ENCODE measurements at regions not wholly inside any gene's neighbourhood (a gene's known extent, or its start where the extent isn't known, plus 50 kb on each side); places are given as distances from the start of the nearest gene placed in this dataset.

DNA sequence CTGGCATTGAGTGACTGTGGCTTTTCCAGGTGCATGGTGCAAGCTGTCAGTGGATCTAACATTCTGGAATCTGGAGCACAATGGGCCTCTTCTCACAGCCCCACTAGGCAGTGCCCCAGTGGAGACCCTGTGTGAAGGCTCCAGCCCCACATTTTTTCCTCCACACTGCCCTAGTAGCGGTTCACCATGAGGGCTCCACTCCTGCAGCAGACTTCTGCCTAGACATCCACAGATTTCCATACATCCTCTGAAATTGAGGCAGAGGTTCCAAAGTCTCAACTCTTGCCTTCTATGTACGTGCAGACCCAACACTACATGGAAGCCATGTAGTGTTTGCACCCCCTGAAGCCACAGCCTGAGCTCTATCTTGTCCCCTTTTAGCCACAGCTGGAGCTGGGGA, 118.0 kb upstream of the BMP5 start:
- ATAC-seq (replicated peaks in 1 of 4): no peak
- H3K27me3 Mint-ChIP-seq: no peaks in the 10 kb centered on the region

DNA sequence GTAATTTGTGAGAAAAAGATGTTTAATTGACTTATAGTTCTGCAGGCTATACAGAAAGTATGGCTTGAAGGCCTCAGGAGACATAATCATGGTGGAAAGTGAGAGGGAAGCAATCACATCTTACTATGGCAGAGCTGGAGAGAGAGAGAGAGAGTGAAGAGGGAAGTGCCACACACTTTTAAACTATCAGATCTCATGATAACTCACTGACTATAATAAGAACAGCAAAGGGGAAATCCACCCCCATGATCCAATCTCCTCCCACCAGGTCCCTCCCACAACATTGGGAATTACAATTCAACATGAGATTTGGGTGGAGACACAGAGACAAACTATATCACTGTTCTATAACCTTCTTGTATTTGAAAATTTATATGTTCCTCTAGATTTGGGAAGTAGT, 117.2 kb upstream of the BMP5 start:
- Histone ChIP-seq H3K9me3 (no peaks in the 10 kb centered on the region), H3K27me3 (replicated peaks in 1 of 2; ENCODE audit: control insufficient read depth in 2 of 2, extremely low read depth in 1 of 2, insufficient read depth in 2 of 2, low read length in 1 of 2) (no peaks in the 10 kb centered on the region), H3K4me1 (ENCODE audit: control insufficient read depth in 1 of 2, extremely low read depth in 1 of 2, insufficient read depth in 2 of 2, low read length in 2 of 2) (no peaks in the 10 kb centered on the region), H3K36me3 (ENCODE audit: control insufficient read depth in 2 of 2, extremely low read depth in 1 of 2, insufficient read depth in 1 of 2, low read length in 1 of 2) (no peaks in the 10 kb centered on the region), H3K27ac (ENCODE audit: low read length) (no peak overlapping the region), H3K4me3 (ENCODE audit: control insufficient read depth in 1 of 2, extremely low read depth in 1 of 2, low read length in 1 of 2) (no peak overlapping the region)
- Mint-ChIP-seq H3K27me3 (no peaks in the 10 kb centered on the region), H3K27ac (no peak overlapping the region), H3K9me3 (peaks cover 19 to 38% (median 26%) of the 10 kb centered on the region in 3 donors), H3K4me1 (no peaks in the 10 kb centered on the region), H3K4me3 (no peak overlapping the region), H3K36me3 (no peaks in the 10 kb centered on the region)
- ChIA-PET CTCF (no interaction called here), POLR2A (no interaction called here)
- no peak for DNase-seq
- ATAC-seq (replicated peaks in 1 of 4): no peak

More for the DNA sequence above, 118.0 kb upstream of the BMP5 start:
- no peak for DNase-seq
- no peak overlapping the region for H3K27ac Mint-ChIP-seq
- no peak overlapping the region for H3K4me3 Mint-ChIP-seq
- Histone ChIP-seq H3K27ac (ENCODE audit: low read length) (no peak overlapping the region), H3K9me3 (no peaks in the 10 kb centered on the region), H3K4me3 (ENCODE audit: control insufficient read depth in 1 of 2, extremely low read depth in 1 of 2, low read length in 1 of 2) (no peak overlapping the region), H3K4me1 (ENCODE audit: control insufficient read depth in 1 of 2, extremely low read depth in 1 of 2, insufficient read depth in 2 of 2, low read length in 2 of 2) (no peaks in the 10 kb centered on the region), H3K27me3 (replicated peaks in 1 of 2; ENCODE audit: control insufficient read depth in 2 of 2, extremely low read depth in 1 of 2, insufficient read depth in 2 of 2, low read length in 1 of 2) (no peaks in the 10 kb centered on the region), H3K36me3 (ENCODE audit: control insufficient read depth in 2 of 2, extremely low read depth in 1 of 2, insufficient read depth in 1 of 2, low read length in 1 of 2) (no peaks in the 10 kb centered on the region)
- no peaks in the 10 kb centered on the region for H3K36me3 Mint-ChIP-seq
- no peaks in the 10 kb centered on the region for H3K4me1 Mint-ChIP-seq
- H3K9me3 Mint-ChIP-seq: peaks cover 23 to 45% (median 29%) of the 10 kb centered on the region in 3 donors
- POLR2A ChIA-PET: no interaction called here
- CTCF ChIA-PET: no interaction called here
- 78% methylated on average over 2 of the region's 2 CpGs for WGBS (ENCODE audit: insufficient coverage)

DNA sequence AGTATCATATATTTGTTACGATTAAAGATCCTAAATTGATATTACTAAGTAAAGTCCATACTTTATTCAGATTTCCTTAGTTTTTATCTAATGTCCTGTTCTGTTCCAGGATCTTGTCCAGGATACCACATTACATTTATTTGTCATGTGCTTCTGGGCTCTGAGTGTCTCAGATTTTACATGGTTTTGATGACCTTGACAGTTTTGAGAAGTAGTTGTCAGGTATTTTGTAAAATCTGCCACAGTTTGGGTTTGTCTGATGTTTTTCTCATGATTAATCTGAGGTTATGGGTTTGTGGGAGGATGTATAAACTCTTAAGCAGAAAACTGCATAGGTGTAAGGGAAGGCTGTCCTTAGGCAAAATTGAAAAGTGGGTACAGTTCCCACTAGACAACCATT, 109.9 kb upstream of the BMP5 start:
- Mint-ChIP-seq H3K36me3 (no peaks in the 10 kb centered on the region), H3K27ac (no peak overlapping the region), H3K27me3 (no peaks in the 10 kb centered on the region), H3K9me3 (peaks cover 17 to 25% (median 20%) of the 10 kb centered on the region in 3 donors), H3K4me3 (no peak overlapping the region), H3K4me1 (no peaks in the 10 kb centered on the region)
- DNase-seq (no peak), ATAC-seq (replicated peaks in 1 of 4) (no peak)
- H3K27ac ChIP-seq (ENCODE audit: low read length): no peak overlapping the region
- POLR2A ChIA-PET: no interaction called here
- CTCF ChIA-PET: no interaction called here
- no peaks in the 10 kb centered on the region for H3K9me3 ChIP-seq
- H3K27me3 ChIP-seq (replicated peaks in 1 of 2; ENCODE audit: control insufficient read depth in 2 of 2, extremely low read depth in 1 of 2, insufficient read depth in 2 of 2, low read length in 1 of 2): no peaks in the 10 kb centered on the region
- WGBS (ENCODE audit: insufficient coverage): no CpG with 5 or more reads among the region's 1 CpG
- no peak overlapping the region for H3K4me3 ChIP-seq (ENCODE audit: control insufficient read depth in 1 of 2, extremely low read depth in 1 of 2, low read length in 1 of 2)
- no peaks in the 10 kb centered on the region for H3K36me3 ChIP-seq (ENCODE audit: control insufficient read depth in 2 of 2, extremely low read depth in 1 of 2, insufficient read depth in 1 of 2, low read length in 1 of 2)
- no peaks in the 10 kb centered on the region for H3K4me1 ChIP-seq (ENCODE audit: control insufficient read depth in 1 of 2, extremely low read depth in 1 of 2, insufficient read depth in 2 of 2, low read length in 2 of 2)

DNA sequence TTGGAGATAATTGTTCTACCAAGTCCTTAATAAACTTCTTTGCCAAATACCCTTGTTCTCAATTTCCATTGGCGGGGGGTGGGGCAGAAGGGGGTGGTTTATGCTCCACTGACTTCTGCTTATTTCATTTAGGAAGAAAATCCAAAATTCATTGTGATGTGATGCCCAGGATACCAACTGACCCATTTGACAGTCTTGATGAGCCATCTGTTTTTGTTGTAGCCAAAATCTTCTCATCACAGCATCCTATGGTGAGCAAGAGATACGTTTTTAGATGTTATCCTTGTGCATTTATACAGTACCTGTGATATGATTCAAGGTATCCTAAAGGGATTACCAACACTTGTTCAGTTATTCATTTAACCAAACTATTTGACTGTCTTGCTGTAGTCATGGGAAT, 108.5 kb upstream of the BMP5 start:
- H3K4me1 Mint-ChIP-seq: no peaks in the 10 kb centered on the region
- WGBS (ENCODE audit: insufficient coverage): no CpG with 5 or more reads among the region's 2 CpGs
- Histone ChIP-seq H3K9me3 (no peaks in the 10 kb centered on the region), H3K27me3 (replicated peaks in 1 of 2; ENCODE audit: control insufficient read depth in 2 of 2, extremely low read depth in 1 of 2, insufficient read depth in 2 of 2, low read length in 1 of 2) (no peaks in the 10 kb centered on the region), H3K4me3 (ENCODE audit: control insufficient read depth in 1 of 2, extremely low read depth in 1 of 2, low read length in 1 of 2) (no peak overlapping the region), H3K4me1 (ENCODE audit: control insufficient read depth in 1 of 2, extremely low read depth in 1 of 2, insufficient read depth in 2 of 2, low read length in 2 of 2) (no peaks in the 10 kb centered on the region), H3K36me3 (ENCODE audit: control insufficient read depth in 2 of 2, extremely low read depth in 1 of 2, insufficient read depth in 1 of 2, low read length in 1 of 2) (no peaks in the 10 kb centered on the region), H3K27ac (ENCODE audit: low read length) (no peak overlapping the region)
- CTCF ChIA-PET: no interaction called here
- H3K27me3 Mint-ChIP-seq: no peaks in the 10 kb centered on the region
- no peak overlapping the region for H3K27ac Mint-ChIP-seq
- H3K4me3 Mint-ChIP-seq: no peak overlapping the region
- POLR2A ChIA-PET: no interaction called here
- no peaks in the 10 kb centered on the region for H3K36me3 Mint-ChIP-seq
- peaks cover 15 to 16% (median 15%) of the 10 kb centered on the region in 3 donors for H3K9me3 Mint-ChIP-seq
- ATAC-seq (replicated peaks in 1 of 4) (no peak), DNase-seq (no peak)

DNA sequence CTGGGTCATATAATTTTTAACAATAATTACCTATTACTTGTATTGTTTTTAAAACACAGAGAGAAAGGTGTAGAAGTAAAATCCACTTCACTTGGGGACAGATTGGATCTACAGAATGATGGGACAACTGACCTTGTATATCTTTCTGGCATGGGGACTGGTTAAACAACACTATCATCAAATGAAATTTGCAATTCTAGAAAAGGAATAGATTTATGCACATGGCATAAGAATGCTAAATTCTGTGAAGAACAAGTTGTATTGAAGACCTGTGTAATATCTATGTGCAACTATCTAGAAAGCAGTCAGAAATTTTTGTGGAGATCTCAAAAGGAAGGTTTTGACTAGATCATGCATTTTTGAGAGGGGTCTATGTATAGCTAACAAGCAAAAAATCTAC, 106.3 kb upstream of the BMP5 start:
- no peak overlapping the region for H3K4me3 ChIP-seq (ENCODE audit: control insufficient read depth in 1 of 2, extremely low read depth in 1 of 2, low read length in 1 of 2)
- no peaks in the 10 kb centered on the region for H3K36me3 ChIP-seq (ENCODE audit: control insufficient read depth in 2 of 2, extremely low read depth in 1 of 2, insufficient read depth in 1 of 2, low read length in 1 of 2)
- H3K9me3 ChIP-seq: no peaks in the 10 kb centered on the region
- H3K4me3 Mint-ChIP-seq: no peak overlapping the region
- ATAC-seq (replicated peaks in 1 of 4) (no peak), DNase-seq (no peak)
- ChIA-PET POLR2A (no interaction called here), CTCF (no interaction called here)
- no peaks in the 10 kb centered on the region for H3K4me1 Mint-ChIP-seq
- H3K27ac ChIP-seq (ENCODE audit: low read length): no peak overlapping the region
- H3K36me3 Mint-ChIP-seq: no peaks in the 10 kb centered on the region
- no peaks in the 10 kb centered on the region for H3K27me3 Mint-ChIP-seq
- H3K27ac Mint-ChIP-seq: no peak overlapping the region
- H3K4me1 ChIP-seq (ENCODE audit: control insufficient read depth in 1 of 2, extremely low read depth in 1 of 2, insufficient read depth in 2 of 2, low read length in 2 of 2): no peaks in the 10 kb centered on the region
- peaks cover 11 to 16% (median 11%) of the 10 kb centered on the region in 3 donors for H3K9me3 Mint-ChIP-seq
- no peaks in the 10 kb centered on the region for H3K27me3 ChIP-seq (replicated peaks in 1 of 2; ENCODE audit: control insufficient read depth in 2 of 2, extremely low read depth in 1 of 2, insufficient read depth in 2 of 2, low read length in 1 of 2)

DNA sequence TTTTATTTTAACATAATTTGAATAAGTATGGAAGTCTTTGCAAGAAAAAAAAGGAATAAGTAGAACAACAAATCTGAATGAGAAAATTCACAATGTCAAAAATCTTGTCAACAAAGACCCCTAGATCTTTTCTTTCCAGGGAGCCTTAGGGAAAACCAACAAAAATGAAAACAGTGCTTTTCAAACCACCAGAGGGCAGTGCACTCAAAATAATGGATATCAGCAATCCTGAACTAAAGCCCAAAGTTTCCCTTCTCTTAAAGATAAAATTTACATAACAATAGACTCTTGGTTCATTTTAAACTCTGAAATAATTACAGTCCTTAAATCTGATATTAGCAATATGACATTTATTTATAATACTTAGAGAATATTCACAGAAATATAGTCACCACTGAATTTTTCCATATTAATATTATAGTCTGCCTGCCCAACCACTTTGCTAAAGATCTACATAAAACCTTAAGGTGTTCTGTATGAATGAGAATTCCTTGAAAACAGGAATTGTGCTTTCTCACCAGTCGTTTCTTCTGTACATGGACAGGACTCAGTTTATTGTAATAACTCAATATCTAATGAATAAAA, 105.3 kb upstream of the BMP5 start:
- H3K27ac Mint-ChIP-seq: no peak overlapping the region
- Histone ChIP-seq H3K36me3 (ENCODE audit: control insufficient read depth in 2 of 2, extremely low read depth in 1 of 2, insufficient read depth in 1 of 2, low read length in 1 of 2) (no peaks in the 10 kb centered on the region), H3K27ac (ENCODE audit: low read length) (no peak overlapping the region), H3K9me3 (no peaks in the 10 kb centered on the region), H3K4me3 (ENCODE audit: control insufficient read depth in 1 of 2, extremely low read depth in 1 of 2, low read length in 1 of 2) (no peak overlapping the region), H3K27me3 (replicated peaks in 1 of 2; ENCODE audit: control insufficient read depth in 2 of 2, extremely low read depth in 1 of 2, insufficient read depth in 2 of 2, low read length in 1 of 2) (no peaks in the 10 kb centered on the region), H3K4me1 (ENCODE audit: control insufficient read depth in 1 of 2, extremely low read depth in 1 of 2, insufficient read depth in 2 of 2, low read length in 2 of 2) (no peaks in the 10 kb centered on the region)
- no peaks in the 10 kb centered on the region for H3K27me3 Mint-ChIP-seq
- H3K36me3 Mint-ChIP-seq: no peaks in the 10 kb centered on the region
- no CpG with 5 or more reads among the region's 1 CpG for WGBS (ENCODE audit: insufficient coverage)
- ATAC-seq (replicated peaks in 1 of 4) (no peak), DNase-seq (no peak)
- CTCF ChIA-PET: no interaction called here
- no peak overlapping the region for H3K4me3 Mint-ChIP-seq
- POLR2A ChIA-PET: no interaction called here
- peaks cover 8 to 12% (median 11%) of the 10 kb centered on the region in 3 donors for H3K9me3 Mint-ChIP-seq
- H3K4me1 Mint-ChIP-seq: no peaks in the 10 kb centered on the region

DNA sequence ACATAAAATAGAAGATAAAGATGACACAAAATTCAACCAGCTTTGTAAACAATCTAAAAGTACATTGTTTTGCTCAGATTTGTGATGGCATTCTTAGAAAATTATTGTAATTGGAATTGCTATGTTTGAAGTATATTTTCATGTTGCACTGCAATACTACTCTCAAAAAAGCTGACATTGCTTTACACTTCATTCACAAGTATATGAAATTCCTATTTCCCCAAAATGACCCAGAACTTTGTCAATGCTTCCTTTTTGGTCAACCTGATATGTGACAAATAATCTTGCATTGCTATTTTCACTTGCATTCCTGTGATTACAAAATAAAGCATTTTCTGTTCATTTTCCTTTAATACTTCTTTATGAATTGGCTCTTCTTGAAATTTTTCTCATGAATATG, 104.1 kb upstream of the BMP5 start:
- POLR2A ChIA-PET: no interaction called here
- Histone ChIP-seq H3K36me3 (ENCODE audit: control insufficient read depth in 2 of 2, extremely low read depth in 1 of 2, insufficient read depth in 1 of 2, low read length in 1 of 2) (no peaks in the 10 kb centered on the region), H3K4me3 (ENCODE audit: control insufficient read depth in 1 of 2, extremely low read depth in 1 of 2, low read length in 1 of 2) (no peak overlapping the region), H3K27me3 (replicated peaks in 1 of 2; ENCODE audit: control insufficient read depth in 2 of 2, extremely low read depth in 1 of 2, insufficient read depth in 2 of 2, low read length in 1 of 2) (no peaks in the 10 kb centered on the region), H3K4me1 (ENCODE audit: control insufficient read depth in 1 of 2, extremely low read depth in 1 of 2, insufficient read depth in 2 of 2, low read length in 2 of 2) (no peaks in the 10 kb centered on the region), H3K27ac (ENCODE audit: low read length) (no peak overlapping the region), H3K9me3 (no peaks in the 10 kb centered on the region)
- H3K36me3 Mint-ChIP-seq: no peaks in the 10 kb centered on the region
- no peak for DNase-seq
- ATAC-seq (replicated peaks in 1 of 4): no peak
- H3K27me3 Mint-ChIP-seq: no peaks in the 10 kb centered on the region
- no peak overlapping the region for H3K4me3 Mint-ChIP-seq
- peaks cover 4 to 8% (median 6%) of the 10 kb centered on the region in 3 donors for H3K9me3 Mint-ChIP-seq
- no peaks in the 10 kb centered on the region for H3K4me1 Mint-ChIP-seq
- no peak overlapping the region for H3K27ac Mint-ChIP-seq
- CTCF ChIA-PET: no interaction called here

Measured in T-cell (primary cell).